NCI-H2227 treated with DMSO at 0.1 percent for 48 hours (cell line): ENCODE measurements at regions not wholly inside any gene's neighbourhood (a gene's known extent, or its start where the extent isn't known, plus 50 kb on each side); places are given as distances from the start of the nearest gene placed in this dataset.

Experiments used
- DNase-seq: peaks from one replicate; lab custom pipeline; 2025; lab: John Stamatoyannopoulos, UW

DNA sequence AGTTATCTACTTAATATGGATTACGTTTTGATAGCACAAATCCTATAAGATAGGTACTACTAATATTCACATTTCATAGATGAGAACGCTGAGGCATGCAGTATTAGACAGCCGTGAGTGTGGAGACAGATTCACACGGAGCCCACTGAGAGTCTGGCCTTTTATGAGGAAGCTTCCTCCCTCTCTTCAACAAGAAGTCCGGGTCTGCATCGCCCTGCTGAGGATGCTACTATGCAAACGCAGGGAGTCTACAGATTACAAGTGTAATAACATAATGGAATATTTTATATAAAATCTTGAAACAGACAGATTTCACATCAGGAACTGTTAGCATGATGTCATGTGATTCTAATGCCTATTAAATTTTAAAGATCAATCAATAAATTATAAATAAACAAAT lies 255.9 kb upstream of the GLI3 start:
- DNase-seq, result no peak

DNA sequence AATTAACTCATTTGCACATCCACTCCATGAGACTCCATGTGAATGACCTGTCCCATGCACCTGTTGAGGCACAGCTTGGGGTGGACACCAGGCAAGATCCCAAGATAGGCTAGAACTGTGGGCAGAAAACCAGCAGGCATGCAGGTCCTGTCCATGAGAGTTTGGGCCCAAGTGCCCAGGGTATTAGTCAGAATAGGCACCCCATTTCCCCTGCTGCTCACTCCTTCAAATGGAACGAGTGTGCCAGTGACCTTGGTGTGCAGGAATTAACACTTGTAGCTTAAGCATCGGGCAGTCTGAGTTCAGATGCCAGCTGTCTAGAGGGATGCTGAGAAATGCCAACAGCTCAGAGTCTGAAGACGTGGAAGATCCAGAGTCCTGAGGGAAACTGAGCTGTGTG lies 254.1 kb upstream of the GLI3 start:
- no peak for DNase-seq

DNA sequence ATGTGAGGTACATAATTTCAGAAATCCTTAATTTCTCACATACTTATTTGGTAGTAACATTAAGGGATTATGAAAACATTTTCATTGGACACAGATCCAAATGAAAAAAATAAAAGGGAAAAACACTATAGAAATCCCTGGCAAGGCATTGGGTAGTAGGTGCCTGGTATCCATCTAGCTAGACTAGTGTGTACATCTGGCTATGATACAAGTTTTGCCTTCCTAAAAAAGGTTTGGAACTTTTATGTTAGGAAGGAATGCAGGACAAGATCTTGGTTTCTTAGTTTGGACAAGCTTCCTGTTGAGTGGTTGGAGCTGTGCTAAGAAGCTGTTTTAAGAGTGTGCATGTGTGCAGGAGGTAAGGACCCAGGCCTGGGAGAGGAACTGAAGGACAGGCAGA lies 252.3 kb upstream of the GLI3 start:
- DNase-seq, result no peak

DNA sequence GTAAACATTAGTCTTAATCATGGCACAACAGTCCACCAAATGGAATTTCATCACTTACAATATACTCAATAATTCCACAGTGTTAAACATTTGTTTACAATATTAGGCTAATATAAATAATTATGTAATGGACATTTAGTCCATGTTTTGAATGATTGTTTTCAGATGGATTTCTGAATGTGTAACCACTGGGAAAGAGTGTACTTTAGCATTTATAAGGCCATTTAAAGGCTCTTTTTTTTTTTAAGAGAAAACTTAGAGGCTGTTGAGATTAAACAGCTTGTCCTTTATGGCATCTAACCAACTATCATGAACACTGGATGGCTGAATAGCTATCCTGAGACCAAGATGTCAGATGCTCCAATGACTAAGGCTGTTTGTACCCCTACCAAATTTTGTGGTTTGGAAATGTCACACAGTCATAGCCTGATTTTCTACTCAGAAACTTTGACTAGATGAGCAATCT lies 248.3 kb upstream of the GLI3 start:
- DNase-seq, result no peak

DNA sequence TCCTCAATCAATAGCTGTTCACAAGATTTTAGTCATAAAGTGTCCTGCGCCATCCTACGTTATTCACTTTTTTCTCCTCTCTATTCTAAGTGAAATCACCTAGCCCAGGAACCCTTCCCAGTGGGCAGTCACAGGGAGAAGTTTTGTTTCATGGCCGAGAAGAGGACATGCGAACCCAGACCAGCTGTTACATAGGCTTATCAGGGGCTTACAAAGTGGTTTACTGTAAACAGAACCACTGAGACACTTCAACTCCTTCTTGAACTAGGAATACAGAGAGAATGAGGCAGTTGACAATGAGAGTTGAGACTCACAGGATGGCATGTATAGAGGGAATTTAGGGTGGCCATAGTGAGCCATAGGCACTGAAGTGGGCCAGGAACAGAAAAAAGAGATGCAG lies 246.9 kb upstream of the GLI3 start:
- no peak for DNase-seq

DNA sequence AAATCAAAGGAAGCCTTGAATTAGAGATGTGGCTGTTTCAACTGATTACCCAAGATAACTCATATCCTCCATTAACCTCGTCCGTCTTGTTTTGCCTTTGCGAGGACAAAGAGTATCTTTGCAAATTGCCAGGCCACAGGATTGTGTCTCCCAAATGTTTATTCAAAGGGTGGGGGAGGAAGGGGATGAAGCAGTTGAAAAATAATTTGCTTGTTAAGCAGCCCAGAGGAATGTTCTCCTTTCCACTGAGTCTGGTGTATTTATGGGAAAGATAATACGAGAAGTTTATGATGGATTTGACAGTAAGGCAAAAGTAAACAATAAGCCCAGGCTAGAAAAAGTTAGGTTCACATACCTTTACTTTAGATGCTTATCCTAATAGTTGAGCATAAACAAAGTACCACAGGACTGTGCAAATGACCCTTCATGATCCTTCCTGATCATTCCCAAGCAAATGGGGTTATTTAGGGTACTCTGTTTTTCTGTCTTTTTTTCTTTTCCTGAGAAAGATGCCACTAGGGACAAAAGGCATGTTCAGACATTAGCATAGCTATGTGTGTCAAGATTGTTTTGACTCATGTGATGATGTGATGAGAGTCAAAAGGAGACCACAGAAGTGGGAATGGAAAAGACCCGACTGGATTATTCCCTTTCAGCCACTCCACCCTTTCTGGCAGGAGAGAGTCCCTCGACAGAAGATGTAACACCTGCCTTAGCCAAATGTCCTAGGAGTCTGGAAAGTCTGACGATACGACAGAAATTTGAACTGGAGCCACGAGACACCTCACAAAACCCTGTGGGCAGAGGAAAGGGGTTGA lies 243.0 kb upstream of the GLI3 start:
- DNase-seq, result no peak

DNA sequence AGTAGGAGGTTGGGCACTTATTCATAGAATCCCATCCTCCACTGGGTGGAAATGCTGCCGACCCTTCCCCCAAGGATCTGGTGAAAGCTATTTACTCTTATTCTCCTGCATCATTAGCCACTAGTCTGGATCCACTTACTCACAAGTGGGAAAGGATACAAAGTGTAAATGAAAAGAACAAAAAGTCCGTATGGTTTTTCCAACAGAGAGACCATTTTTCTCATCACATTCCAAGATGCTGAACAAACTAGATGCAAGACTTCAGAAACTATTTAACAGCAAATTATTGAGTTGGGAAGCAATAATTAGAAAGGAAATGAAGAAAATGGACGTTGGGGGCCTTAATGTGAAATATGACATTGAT lies 242.4 kb upstream of the GLI3 start:
- DNase-seq, result no peak

DNA sequence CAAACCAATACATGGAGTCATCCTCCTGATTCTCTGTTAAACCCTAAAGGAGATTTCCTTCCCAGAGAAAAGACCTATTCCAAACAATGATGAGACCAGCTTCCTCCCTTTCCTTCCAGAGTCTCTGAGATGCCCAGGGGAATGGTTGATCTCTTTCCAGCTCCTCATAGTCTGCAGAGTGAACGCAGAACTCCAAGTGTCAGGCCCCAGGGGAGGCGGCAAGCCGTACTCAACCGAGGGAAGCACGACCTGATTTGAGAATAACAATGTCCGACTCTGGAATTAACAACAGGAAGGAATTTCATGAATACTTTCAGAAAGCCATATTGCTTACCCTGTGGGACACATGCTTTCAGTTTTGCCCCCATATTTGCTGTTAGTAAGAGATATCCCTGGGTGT lies 241.7 kb upstream of the GLI3 start:
- DNase-seq, result no peak

DNA sequence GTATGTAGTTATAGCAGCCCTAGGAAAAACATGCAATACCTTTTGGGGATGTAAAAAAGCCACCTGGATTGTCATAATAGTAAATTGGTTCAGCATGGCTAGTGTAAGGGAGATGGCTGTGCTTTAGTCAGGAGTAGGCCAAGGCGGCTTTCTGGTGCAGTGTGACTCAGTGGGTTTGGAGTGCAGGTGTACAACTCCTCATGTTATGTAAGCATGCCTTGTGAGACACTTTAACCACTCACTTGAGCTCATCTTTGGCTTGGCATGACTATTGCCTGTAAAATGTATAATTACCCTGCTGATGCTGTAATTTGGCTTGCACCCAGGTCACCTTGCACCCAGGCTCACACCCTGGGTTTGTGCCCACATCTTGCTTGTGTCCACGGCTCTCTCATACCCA lies 239.2 kb upstream of the GLI3 start:
- DNase-seq, result no peak

DNA sequence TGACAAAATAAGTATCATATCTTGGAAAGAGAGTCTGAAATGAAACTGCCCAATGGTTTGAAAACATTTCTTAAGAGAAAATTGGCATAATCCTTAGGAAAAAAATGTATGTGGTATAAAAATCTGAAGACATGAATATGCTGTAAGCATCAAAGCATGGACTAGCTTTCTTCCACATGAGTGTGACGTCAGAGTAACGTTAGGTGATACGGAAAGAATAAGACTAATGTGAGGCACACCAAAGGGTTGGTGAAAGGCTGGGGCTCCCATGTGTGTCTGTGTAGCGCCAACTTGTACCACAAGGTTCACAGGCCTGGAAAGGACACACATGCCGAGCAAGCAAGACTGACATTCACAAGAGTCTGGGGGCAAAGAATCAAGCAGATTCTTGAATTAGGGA lies 238.1 kb upstream of the GLI3 start:
- no peak for DNase-seq

DNA sequence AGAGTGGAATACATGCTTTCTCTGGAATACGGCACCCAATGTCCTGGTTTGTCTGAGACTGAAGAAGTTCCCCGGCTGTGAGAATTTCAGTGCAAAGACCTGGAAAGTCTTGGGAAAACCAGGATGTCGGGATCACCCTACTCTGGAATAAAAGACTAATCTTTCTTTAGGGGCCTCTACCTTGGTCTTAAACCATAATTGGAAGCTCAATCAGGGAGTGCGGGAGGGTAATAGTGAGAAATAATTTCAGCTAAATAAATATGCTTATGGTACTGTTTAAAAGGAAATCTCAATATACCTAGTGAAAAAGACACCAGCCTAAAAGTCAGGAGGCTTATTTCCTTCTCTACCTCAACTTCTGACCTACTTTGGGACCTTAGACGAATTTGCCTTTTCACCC lies 236.1 kb upstream of the GLI3 start:
- DNase-seq, result no peak

DNA sequence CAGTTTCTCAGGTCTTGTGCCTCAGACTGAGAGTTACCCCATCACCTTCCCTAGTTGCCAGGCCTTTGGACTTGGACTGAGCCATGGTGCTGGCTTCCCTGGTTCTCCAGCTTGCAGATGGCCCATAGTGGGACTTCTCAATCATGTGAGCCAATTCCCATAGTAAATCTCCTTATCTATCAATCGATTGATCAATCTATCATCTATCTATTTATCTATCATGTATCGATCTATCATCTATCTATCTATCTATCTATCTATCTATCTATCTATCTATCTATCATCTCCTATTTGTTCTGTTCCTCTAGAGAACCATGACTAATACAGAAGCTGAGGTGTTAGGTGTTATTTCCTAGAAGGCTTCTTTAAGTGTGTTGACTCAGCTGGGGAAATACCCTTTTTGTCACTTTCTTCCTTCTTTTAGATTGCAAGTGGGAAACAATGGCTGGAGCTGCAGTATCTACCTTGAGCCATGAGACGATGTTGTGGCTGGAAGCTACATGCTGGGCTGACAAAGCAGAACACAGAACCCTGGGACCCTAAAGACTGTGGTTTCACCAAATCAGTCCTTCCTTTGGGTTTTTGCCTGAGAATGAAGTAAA lies 234.7 kb upstream of the GLI3 start:
- DNase-seq, result no peak

DNA sequence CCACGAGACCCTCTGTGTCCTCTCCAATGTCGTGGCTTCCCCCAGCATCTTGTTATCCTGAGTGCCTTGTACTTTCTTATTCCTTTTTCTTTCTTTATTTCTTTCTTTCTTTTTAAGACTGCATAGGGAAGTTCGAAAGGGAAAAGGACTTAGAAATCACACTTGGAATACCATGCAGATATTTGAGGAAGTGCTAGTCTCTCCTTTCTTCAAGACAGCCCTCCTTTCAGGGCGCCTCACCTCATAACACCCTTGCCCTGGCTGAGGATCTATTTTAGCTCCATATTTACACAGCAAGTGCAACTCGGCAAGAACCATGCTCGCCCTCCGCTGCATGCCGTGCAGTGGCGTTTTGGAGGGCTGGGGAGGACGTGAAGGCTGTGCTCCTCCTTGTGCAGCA lies 232.3 kb upstream of the GLI3 start:
- peak; percentile 58 for DNase-seq

DNA sequence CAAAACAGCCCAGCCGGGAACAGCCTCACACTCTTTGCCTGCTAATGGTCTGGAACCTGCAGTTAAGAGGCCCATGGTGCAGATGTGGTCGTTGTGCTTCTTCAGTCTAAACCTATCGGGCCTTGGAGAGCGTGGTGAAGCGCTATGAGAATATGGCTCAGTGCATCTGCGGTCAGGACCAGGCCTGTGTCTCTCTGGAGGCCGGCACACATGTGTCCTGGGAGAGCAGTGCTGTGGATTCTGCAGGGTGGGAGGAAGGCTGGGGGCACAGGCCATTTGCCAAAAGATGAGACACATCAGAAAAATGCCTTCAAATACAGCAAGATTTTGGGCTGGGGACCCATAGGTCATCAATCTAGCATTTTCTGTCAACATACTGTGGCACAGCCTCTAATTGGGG lies 231.5 kb upstream of the GLI3 start:
- no peak for DNase-seq

DNA sequence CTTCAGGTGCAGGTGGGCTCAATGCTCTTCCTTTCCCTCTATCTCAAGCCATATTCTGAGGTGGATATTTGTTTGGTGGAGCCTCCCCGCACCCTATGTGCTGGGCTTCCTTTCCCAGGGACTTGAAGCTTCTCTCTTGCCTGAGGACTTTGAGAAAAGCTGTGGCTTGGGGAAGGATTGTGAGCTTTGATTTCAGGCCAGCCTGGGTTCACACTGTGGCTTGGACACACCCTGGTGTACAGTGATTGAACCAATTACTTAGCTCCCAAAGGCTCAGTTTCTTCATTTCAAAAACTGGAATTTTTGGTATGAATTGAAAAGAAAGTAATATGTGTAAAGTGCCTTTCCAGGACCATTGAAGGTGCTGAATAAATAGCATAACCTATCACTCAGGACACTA lies 224.5 kb upstream of the GLI3 start:
- DNase-seq, result no peak

DNA sequence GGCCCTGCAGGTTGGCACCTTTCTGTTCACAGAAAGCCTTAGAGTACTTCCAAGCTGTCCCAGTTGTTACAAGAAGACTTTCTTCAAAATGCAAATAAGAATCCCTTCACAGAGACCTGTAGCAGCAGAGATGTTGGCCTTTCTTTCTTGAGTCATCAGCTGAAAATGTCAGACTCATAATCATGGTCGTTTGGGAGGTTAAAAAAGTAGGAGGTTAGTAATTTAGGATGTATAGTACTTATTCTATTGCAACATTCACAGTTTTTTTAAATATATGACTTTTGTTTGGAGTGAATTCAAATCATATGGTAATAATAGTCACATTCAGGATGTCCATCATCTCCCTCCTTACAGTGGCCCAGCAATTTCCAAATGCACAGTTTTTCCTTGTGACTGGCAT lies 223.9 kb upstream of the GLI3 start:
- no peak for DNase-seq

DNA sequence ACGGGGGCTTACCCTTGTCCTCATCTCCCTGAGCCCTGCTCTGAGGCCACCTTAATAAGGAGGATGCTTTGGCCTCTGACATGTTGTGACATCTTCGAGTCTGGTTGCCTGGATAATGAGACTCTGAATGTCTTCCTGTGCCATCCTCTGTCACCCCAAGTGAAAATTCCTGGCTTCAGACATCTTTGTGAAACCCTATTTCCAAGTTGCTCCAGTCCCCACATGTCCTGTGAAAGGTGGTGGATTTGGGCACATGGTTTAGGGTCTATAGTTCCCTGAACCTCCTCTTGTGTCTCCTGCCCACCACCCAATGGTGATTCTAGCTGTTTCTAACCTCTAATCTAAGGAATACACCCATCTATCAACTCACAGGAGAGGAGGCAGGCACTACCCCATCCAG lies 223.1 kb upstream of the GLI3 start:
- no peak for DNase-seq

DNA sequence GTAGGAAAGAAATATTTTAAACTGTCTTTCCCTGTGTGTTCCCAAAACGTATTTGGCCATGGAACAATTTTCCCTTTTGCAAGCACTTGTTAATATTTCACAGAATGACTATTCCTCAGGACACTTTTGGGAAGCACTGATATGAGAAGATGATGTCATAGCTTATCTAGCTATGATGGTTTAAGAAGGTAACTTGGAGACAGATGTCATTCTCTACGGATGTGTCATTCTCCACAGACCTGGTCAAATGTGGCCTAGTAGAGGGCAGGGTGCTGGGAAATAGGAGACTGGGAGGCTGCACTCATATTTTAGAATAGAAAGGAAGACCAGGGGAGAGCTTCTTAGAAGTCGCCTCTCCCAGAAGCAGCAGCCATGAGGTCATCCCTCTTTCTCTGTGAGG lies 220.7 kb upstream of the GLI3 start:
- no peak for DNase-seq

DNA sequence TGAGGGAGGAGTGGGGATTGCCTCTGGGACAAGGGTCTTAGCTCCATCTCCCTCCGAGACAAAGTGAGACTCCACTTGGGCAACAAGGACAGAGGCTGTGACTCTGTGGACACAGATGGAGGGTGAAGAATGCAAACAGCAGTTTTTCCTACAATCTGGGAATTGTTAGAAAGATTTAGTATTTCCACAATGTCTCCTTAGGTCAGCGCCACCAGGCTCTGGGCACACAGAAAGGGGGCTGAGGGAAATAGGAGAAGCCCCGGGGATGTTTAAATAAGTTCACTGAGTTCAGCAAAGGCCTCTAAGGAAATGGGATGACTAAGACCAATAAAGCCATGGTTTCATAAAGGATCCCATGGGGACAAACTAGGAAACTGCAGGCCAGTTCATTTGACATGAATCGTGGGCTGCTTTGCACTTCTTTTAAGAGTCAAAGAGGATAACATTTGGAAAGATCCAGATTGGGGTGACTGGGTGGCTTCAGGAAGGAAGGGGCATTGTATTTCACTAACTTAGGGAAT lies 219.8 kb upstream of the GLI3 start:
- DNase-seq, result no peak

DNA sequence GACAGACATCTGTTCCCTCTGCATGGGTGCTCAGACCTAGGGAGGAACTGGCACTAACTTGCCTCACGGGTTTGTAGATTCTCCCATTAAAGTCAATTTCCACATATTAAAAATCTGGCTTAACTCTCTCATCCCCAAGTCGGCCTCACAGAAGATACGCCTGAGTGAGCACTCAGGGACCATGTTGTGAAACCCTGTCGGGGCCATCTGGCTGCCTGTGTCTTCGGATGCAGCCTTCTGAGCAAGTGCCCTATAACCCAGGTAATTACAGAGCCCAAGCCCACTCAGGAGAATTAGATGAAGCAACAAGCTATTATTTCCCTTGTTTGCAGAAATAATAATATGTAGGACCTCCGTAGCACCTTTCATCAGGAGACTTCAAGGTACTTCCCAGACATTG lies 219.3 kb upstream of the GLI3 start:
- no peak for DNase-seq

DNA sequence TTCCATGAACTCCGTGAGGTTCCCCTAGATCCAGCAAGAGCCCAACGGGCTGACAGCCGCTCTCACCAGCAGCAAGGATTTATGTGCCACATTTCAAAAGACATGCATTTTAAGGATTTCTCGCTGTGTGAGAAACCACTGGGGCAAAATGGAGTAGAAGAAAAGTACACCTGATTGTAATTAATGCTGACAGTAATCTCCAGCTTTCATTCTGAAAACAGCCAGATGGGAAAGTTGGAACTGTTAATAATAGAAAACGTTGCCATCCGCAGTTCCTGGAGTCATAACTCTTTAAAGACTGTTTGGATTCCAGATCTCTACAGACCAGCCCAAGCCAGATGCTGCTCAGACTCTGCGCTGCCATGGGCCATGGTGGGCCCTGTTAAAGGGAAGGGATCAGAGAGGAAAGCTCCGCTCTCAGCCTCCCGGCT lies 216.9 kb upstream of the GLI3 start:
- DNase-seq, result no peak

DNA sequence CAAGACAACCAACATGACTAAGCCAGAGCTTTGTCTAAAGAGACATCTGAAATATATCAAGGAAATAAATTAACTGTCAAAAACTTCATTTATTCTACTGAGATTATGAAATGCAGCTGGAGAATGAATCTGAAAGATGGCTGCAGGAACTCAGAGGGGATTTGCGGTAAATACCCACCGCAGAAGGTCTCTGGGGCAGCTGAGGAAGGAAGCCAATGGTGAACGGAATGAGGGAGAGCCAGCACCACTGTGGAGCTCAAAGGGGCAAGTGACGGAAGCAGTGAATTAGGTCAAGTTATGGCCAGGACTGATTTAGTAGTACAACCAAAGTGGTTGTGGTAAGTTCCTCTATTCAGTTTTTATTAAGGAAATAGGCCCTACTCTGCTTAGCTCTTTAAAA lies 215.3 kb upstream of the GLI3 start:
- no peak for DNase-seq

DNA sequence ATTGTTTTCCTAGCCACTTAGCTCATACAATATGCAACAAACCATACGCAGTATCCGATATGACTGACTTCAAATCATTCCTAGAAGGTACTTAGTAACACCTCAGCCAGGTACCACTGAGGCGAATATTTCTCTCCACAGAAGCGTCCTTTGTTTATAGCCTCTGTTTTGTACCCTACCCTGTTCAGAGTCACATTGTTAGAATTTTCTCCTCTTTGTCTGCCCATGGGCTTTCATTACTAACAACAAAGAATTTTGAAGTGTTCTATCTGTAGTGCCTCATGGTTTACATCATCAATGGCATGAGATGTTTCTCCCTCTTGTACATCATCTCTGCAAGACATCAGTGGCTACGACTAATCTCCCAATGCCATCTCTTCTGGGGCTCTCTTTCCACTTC lies 212.4 kb upstream of the GLI3 start:
- DNase-seq, result no peak

DNA sequence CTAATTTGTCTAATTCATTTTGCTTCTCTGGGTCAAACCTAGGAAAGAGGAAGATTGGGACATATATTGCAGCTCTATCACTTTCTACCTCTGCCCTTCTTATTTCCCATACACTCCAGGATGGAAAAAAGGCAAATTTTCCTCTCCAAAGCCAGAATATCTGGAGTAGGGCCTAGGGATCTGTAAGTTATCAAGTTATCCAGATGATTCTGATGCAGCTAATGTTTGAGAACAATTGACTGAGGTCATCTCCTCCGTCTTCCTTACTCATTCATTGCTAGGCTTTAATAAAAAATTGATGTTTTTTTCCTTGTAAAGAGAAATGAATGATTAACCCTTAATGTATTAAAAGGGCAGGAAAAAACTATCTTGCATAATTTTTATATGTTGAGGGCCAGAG lies 211.9 kb upstream of the GLI3 start:
- no peak for DNase-seq
